Endothelial cell of umbilical vein (primary cell): ENCODE measurements at regions not wholly inside any gene's neighbourhood (a gene's known extent, or its start where the extent isn't known, plus 50 kb on each side); places are given as distances from the start of the nearest gene placed in this dataset.
A peak's percentile ranks its signal among the peaks of the same experiment; 100 is the strongest.

Experiments
- BruUV-seq: library from RNA; stranded (reverse); fragments of 400-500 nt; replicated peaks from 2 replicates; lab custom pipeline; 2021; lab: Mats Ljungman, UMichigan
- CTCF ChIA-PET: fragments of 300-600, 350-600 bp; sonication (Branson Sonifier 250); formaldehyde crosslinking; loops from one replicate; lab custom pipeline; 2021; ENCODE audit warnings: antibody characterized with exemption, inconsistent platforms; lab: Charles Lee
- POLR2A ChIA-PET: fragments of 300-600, 350-600 bp; sonication (Branson Sonifier 250); formaldehyde crosslinking; loops from one replicate; lab custom pipeline; 2021; ENCODE audit warnings: antibody characterized with exemption, inconsistent platforms; lab: Charles Lee
- DNase-seq: peaks from one replicate; pipeline ENCODE4 v3.0.0-alpha.2; 2011; ENCODE audit warnings: low read depth, low spot score
- FAIRE-seq: peaks from 2 replicates; lab custom pipeline; 2011; peaks lifted over from hg19 to GRCh38; lab: Jason Lieb, UNC
- H2AFZ ChIP-seq: 2 replicates; pipeline ENCODE4 v1.6.0; 2012; ENCODE audit warnings: low read depth, low read length, control low read depth, inconsistent platforms
- H3K27ac ChIP-seq: 2 replicates; pipeline ENCODE4 v1.5.1; 2011; ENCODE audit warnings: low read depth, mild to moderate bottlenecking, control low read depth, low read length, moderate library complexity; ENCODE audit not compliant: insufficient read depth
- H3K27me3 ChIP-seq, 2 experiments: 2 replicates each; pipeline versions ENCODE4 v1.6.0 to v1.6.1; 2011; ENCODE audit warnings: low read length in 2 of 2, mixed read lengths in 1 of 2; ENCODE audit not compliant: control insufficient read depth in 2 of 2, insufficient read depth in 2 of 2
- H3K36me3 ChIP-seq, 2 experiments: 2 replicates in 1 of 2; 3 replicates in 1 of 2; pipeline ENCODE4 v1.5.1; 2011; ENCODE audit warnings: low read length in 2 of 2, mild to moderate bottlenecking in 1 of 2, moderate library complexity in 1 of 2; ENCODE audit not compliant: control insufficient read depth in 2 of 2, insufficient read depth in 2 of 2; ENCODE audit errors: extremely low read depth in 1 of 2
- H3K4me1 ChIP-seq: 3 replicates; pipeline ENCODE4 v1.5.1; 2011; ENCODE audit warnings: mild to moderate bottlenecking, low read length; ENCODE audit not compliant: control insufficient read depth, insufficient read depth; ENCODE audit errors: extremely low read depth
- H3K4me2 ChIP-seq: 2 replicates; pipeline ENCODE4 v1.6.1; 2011; ENCODE audit warnings: low read length, control low read depth, mixed read lengths; ENCODE audit not compliant: insufficient read depth
- H3K4me3 ChIP-seq, 3 experiments: fragments of 200-600 bp in 1 of 3; sonication (generic), shearing (Covaris generic) in 1 of 3; replicated peaks in 1 of 3; 2 replicates each; pipeline ENCODE4 v1.5.1; 2011 to 2016; ENCODE audit warnings: control low read depth in 3 of 3, low read length in 3 of 3, mild to moderate bottlenecking in 2 of 3, inconsistent platforms in 1 of 3, low read depth in 1 of 3, moderate library complexity in 1 of 3; ENCODE audit not compliant: insufficient read depth in 1 of 3
- H3K79me2 ChIP-seq: 2 replicates; pipeline ENCODE4 v1.6.0; 2012; ENCODE audit warnings: low read length, inconsistent platforms; ENCODE audit not compliant: control insufficient read depth, insufficient read depth
- H3K9ac ChIP-seq: replicated peaks from 2 replicates; pipeline ENCODE3; 2011; ENCODE audit warnings: low read length, control low read depth; ENCODE audit not compliant: insufficient read depth; ENCODE audit errors: extremely low read depth
- H3K9me1 ChIP-seq: replicated peaks from 3 replicates; pipeline ENCODE4 v1.6.0; 2011; ENCODE audit warnings: mild to moderate bottlenecking, low read length; ENCODE audit not compliant: control insufficient read depth, insufficient read depth; ENCODE audit errors: extremely low read depth
- H3K9me3 ChIP-seq: replicated peaks from 2 replicates; pipeline ENCODE4 v1.5.1; 2012; ENCODE audit warnings: low read length, inconsistent platforms; ENCODE audit not compliant: control insufficient read depth, insufficient read depth
- H4K20me1 ChIP-seq: replicated peaks from 2 replicates; pipeline ENCODE3; 2011; ENCODE audit warnings: mild to moderate bottlenecking, low read length; ENCODE audit not compliant: control insufficient read depth, insufficient read depth; ENCODE audit errors: extremely low read depth
- EZH2 ChIP-seq: IDR thresholded peaks from 2 replicates; pipeline ENCODE4 v1.6.1; 2012; ENCODE audit warnings: borderline replicate concordance, low read depth, mild to moderate bottlenecking, moderate library complexity, low read length, inconsistent platforms; ENCODE audit not compliant: severe bottlenecking
- FOS ChIP-seq: IDR thresholded peaks from 2 replicates; pipeline ENCODE4 v1.6.1; 2011; ENCODE audit warnings: mild to moderate bottlenecking, low read length, moderate library complexity, borderline replicate concordance; ENCODE audit not compliant: insufficient read depth
- GATA2 ChIP-seq: IDR thresholded peaks from 2 replicates; pipeline ENCODE4 v1.7.0; 2011; ENCODE audit warnings: low read depth, mild to moderate bottlenecking, moderate library complexity, mixed read lengths, low read length; ENCODE audit not compliant: insufficient read length, insufficient read depth
- JUN ChIP-seq: IDR thresholded peaks from 2 replicates; pipeline ENCODE4 v1.6.1; 2011; ENCODE audit warnings: borderline replicate concordance, low read depth; ENCODE audit not compliant: insufficient read length, insufficient read depth
- MAX ChIP-seq: IDR thresholded peaks from 2 replicates; pipeline ENCODE4 v1.6.1; 2011; ENCODE audit not compliant: insufficient read depth, insufficient read length
- MYC ChIP-seq: IDR thresholded peaks from one replicate; pipeline ENCODE4 v1.6.1; 2011; ENCODE audit warnings: mild to moderate bottlenecking, low read depth, low read length
- POLR2A ChIP-seq: IDR thresholded peaks from 2 replicates; pipeline ENCODE4 v1.6.1; 2012; ENCODE audit warnings: low read depth, mild to moderate bottlenecking, control low read depth, low read length
- POLR2AphosphoS5 ChIP-seq: IDR thresholded peaks from 2 replicates; pipeline ENCODE4 v1.6.1; 2012; ENCODE audit warnings: low read depth, mild to moderate bottlenecking, control low read depth, low read length, moderate library complexity; ENCODE audit not compliant: insufficient read depth
- dilution Hi-C: fragments of 300-500 bp; cut with MboI; formaldehyde crosslinking; loops from one replicate; pipeline ENCODE4 v1.15.0; 2019; ENCODE audit warnings: low sequenced_read_pairs; ENCODE audit not compliant: extremely low pct_ligation_motif_present
- intact Hi-C: fragments of 100-400 bp; cut with micrococcal nuclease; formaldehyde crosslinking; loops from one replicate; pipeline ENCODE4 v1.10.0; 2022
- TF ChIP-seq, protein P1 (sequence below), 2 donors: IDR thresholded peaks; 1 replicate in 1 of 2; 2 replicates in 1 of 2; pipeline ENCODE4 v1.5.1; 2011; ENCODE audit warnings: low read length in 2 of 2, mild to moderate bottlenecking in 2 of 2, moderate library complexity in 2 of 2, control low read depth in 1 of 2, inconsistent platforms in 1 of 2, low read depth in 1 of 2; ENCODE audit not compliant: insufficient read depth in 1 of 2; ENCODE audit errors: extremely low read depth in 1 of 2

DNA sequence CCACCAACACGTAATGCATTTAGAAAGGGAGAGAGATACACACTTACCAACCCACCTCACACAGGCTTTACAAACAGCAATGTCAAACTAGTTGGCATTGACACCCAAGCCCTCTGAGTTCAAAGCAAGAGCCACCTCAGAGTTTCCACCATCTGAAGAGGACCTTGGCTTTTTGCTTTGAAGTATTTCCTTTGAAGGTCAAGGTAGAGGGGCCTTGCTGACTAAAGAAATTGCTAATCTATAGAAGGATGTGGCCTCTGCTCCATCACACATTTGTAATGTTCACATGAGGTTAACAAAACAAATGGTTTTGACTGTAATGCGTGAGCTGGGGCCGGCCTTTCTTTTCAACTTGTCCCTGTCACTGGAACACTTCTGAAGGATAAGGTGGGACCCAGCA, 117.7 kb downstream of the POLR2M start:
- Histone ChIP-seq H3K4me1 (peaks cover 44% of the 10 kb centered on the region), H4K20me1 (no peaks in the 10 kb centered on the region), H3K9me1 (no peaks in the 10 kb centered on the region), H3K4me2 (no peak overlapping the region), H3K4me3 (no peak overlapping the region), H3K27ac (no peak overlapping the region), H3K79me2 (no peaks in the 10 kb centered on the region), H3K36me3 (no peaks in the 10 kb centered on the region), H3K9ac (no peak overlapping the region), H3K9me3 (no peaks in the 10 kb centered on the region), H3K27me3 (no peaks in the 10 kb centered on the region), H2AFZ (no peak overlapping the region)
- DNase-seq (peak; percentile 49), FAIRE-seq (peak; percentile 67)
- POLR2A ChIA-PET, result no interaction called here
- dilution Hi-C loops, result no loop called here
- CTCF ChIA-PET, result interaction anchor here (1.4 kb wide), 2 partner anchors 37 to 92 kb away, joined by 3 read pairs; no protein-coding TSS in a partner anchor
- TF ChIP-seq MYC (no peak), GATA2 (peak; percentile 48)
- BruUV-seq, result no TSS peak
- intact Hi-C loops, result no loop called here

DNA sequence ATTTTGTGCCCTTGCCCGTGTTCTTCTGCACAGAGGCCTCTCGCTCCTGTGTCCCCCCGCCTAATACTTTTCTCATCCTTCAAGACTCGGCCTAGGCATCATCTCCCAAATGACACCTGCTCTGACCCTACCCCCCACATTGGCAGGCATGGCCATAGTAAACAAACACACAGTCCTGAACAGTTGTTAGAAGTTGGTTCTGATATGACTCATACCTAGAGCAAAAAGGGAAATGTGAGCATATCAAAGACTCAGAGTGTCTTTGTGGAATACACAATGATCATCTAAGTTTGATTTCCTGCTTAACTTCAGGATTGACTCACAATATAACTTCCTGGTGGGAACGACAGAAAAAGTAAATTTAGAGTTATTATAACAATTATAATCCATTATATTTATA, 120.5 kb downstream of the POLR2M start:
- no peaks in the 10 kb centered on the region for H3K36me3 ChIP-seq
- DNase-seq (peak; percentile 77), FAIRE-seq (peak; percentile 96)
- no peak overlapping the region for H3K27ac ChIP-seq
- no peak overlapping the region for H2AFZ ChIP-seq
- H4K20me1 ChIP-seq, result no peaks in the 10 kb centered on the region
- H3K79me2 ChIP-seq, result no peaks in the 10 kb centered on the region
- no TSS peak for BruUV-seq
- no peaks in the 10 kb centered on the region for H3K9me1 ChIP-seq
- H3K4me2 ChIP-seq, result peak overlapping the region; percentile 34
- peaks cover 29% of the 10 kb centered on the region for H3K4me1 ChIP-seq
- ChIA-PET POLR2A (no interaction called here), CTCF (interaction anchor here (0.7 to 1.2 kb wide), 2 partner anchors 33 to 76 kb away, joined by 3 to 4 read pairs; no protein-coding TSS in a partner anchor)
- no peaks in the 10 kb centered on the region for H3K27me3 ChIP-seq
- TF ChIP-seq MYC, result no peak
- peak; percentile 84 for TF ChIP-seq JUN
- TF ChIP-seq POLR2AphosphoS5, result peak; percentile 50
- TF ChIP-seq EZH2, result no peak
- no peak for TF ChIP-seq POLR2A
- no peak for TF ChIP-seq MAX
- peak; percentile 40 for TF ChIP-seq GATA2
- peak; percentile 96 for TF ChIP-seq FOS
- TF ChIP-seq, protein P1, sequence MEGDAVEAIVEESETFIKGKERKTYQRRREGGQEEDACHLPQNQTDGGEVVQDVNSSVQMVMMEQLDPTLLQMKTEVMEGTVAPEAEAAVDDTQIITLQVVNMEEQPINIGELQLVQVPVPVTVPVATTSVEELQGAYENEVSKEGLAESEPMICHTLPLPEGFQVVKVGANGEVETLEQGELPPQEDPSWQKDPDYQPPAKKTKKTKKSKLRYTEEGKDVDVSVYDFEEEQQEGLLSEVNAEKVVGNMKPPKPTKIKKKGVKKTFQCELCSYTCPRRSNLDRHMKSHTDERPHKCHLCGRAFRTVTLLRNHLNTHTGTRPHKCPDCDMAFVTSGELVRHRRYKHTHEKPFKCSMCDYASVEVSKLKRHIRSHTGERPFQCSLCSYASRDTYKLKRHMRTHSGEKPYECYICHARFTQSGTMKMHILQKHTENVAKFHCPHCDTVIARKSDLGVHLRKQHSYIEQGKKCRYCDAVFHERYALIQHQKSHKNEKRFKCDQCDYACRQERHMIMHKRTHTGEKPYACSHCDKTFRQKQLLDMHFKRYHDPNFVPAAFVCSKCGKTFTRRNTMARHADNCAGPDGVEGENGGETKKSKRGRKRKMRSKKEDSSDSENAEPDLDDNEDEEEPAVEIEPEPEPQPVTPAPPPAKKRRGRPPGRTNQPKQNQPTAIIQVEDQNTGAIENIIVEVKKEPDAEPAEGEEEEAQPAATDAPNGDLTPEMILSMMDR (IDR thresholded peaks at IDR 0.05; ENCODE audit: extremely low read depth in 1 of 2, insufficient read depth in 1 of 2, low read depth in 1 of 2, low read length in 2 of 2), result no peak
- H3K9me3 ChIP-seq, result no peaks in the 10 kb centered on the region
- H3K9ac ChIP-seq, result no peak overlapping the region
- dilution Hi-C loops, result no loop called here
- intact Hi-C loops, result loop anchor here (5.0 kb wide), 1 partner anchor 40 kb away; no protein-coding TSS in a partner anchor
- no peak overlapping the region for H3K4me3 ChIP-seq
